Left ventricle myocardium inferior (tissue), 1 donor: ENCODE measurements at regions not wholly inside any gene's neighbourhood (a gene's known extent, or its start where the extent isn't known, plus 50 kb on each side); places are given as distances from the start of the nearest gene placed in this dataset.
"Not testable (repeated sequence)": the region's sequence is repeated elsewhere in the genome, so short reads cannot be mapped to it uniquely, and the experiment has no call there.

Experiments used
- DNase-seq: peaks from one replicate; pipeline ENCODE4 v3.0.0-alpha.2; 2020
- H3K27ac ChIP-seq: fragments of 200-600 bp; replicated peaks from 2 replicates; pipeline ENCODE4 v1.8.0; 2021
- H3K27me3 ChIP-seq: fragments of 200-600 bp; 2 replicates; pipeline ENCODE4 v1.8.0; 2021; ENCODE audit warnings: low read depth
- H3K36me3 ChIP-seq: fragments of 200-600 bp; 2 replicates; pipeline ENCODE4 v1.8.0; 2021
- H3K4me1 ChIP-seq: fragments of 200-600 bp; 2 replicates; pipeline ENCODE4 v1.8.0; 2021
- H3K4me3 ChIP-seq: fragments of 200-600 bp; 2 replicates; pipeline ENCODE4 v1.8.0; 2021; ENCODE audit warnings: mild to moderate bottlenecking, moderate library complexity
- H3K9me3 ChIP-seq: fragments of 200-600 bp; replicated peaks from 2 replicates; pipeline ENCODE4 v1.8.0; 2021
- CTCF ChIP-seq: fragments of 200-600 bp; IDR thresholded peaks from 2 replicates; pipeline ENCODE4 v1.8.0; 2021; ENCODE audit warnings: antibody characterized with exemption, mild to moderate bottlenecking, borderline replicate concordance
- intact Hi-C: fragments of 100-400 bp; cut with micrococcal nuclease; formaldehyde crosslinking; loops from one replicate; pipeline ENCODE4 v1.11.0; 2022
- donor health status: DM: no; HTN: yes; CAD: no; lungs with severe emphysema.

- H3K4me3 ChIP-seq, H3K9me3 ChIP-seq, H3K27me3 ChIP-seq, H3K36me3 ChIP-seq, H3K4me1 ChIP-seq, H3K27ac ChIP-seq, DNase-seq, intact Hi-C loops: not testable (repeated sequence)
- peak; percentile 44 for TF ChIP-seq CTCF
Observed at GRCh38 chrY:26315065-26315464, 693.1 kb downstream of the CDY1 start.

GRCh38 chrY:26319488-26320202 is 697.7 kb downstream of the CDY1 start:
- H3K4me3 ChIP-seq, intact Hi-C loops, H3K36me3 ChIP-seq, DNase-seq, H3K27ac ChIP-seq, H3K27me3 ChIP-seq, H3K4me1 ChIP-seq, H3K9me3 ChIP-seq: not testable (repeated sequence)

GRCh38 chrY:26322756-26323155 is 700.8 kb downstream of the CDY1 start:
- H3K27ac ChIP-seq, DNase-seq, H3K36me3 ChIP-seq, H3K4me3 ChIP-seq, H3K4me1 ChIP-seq, H3K9me3 ChIP-seq, intact Hi-C loops, H3K27me3 ChIP-seq: not testable (repeated sequence)

- H3K27me3 ChIP-seq, intact Hi-C loops, H3K36me3 ChIP-seq, H3K4me1 ChIP-seq, H3K27ac ChIP-seq, DNase-seq, H3K4me3 ChIP-seq, H3K9me3 ChIP-seq: not testable (repeated sequence)
Observed at GRCh38 chrY:26352931-26353330, 731.0 kb downstream of the CDY1 start.

- no peaks in the 10 kb centered on the region for H3K27me3 ChIP-seq
- DNase-seq, result no peak
- H3K9me3 ChIP-seq, result no peaks in the 10 kb centered on the region
- H3K4me3 ChIP-seq, result no peak overlapping the region
- no peaks in the 10 kb centered on the region for H3K36me3 ChIP-seq
- intact Hi-C loops, result no loop called here
- no peaks in the 10 kb centered on the region for H3K4me1 ChIP-seq
- no peak overlapping the region for H3K27ac ChIP-seq
- no peak for TF ChIP-seq CTCF
Observed at GRCh38 chrY:26354191-26354590, 732.3 kb downstream of the CDY1 start.

- H3K9me3 ChIP-seq, H3K27me3 ChIP-seq, H3K4me3 ChIP-seq, H3K4me1 ChIP-seq, intact Hi-C loops, H3K36me3 ChIP-seq, DNase-seq: not testable (repeated sequence)
- H3K27ac ChIP-seq, result peak overlapping the region; percentile 48
Observed at GRCh38 chrY:26359869-26360268, 738.0 kb downstream of the CDY1 start.

GRCh38 chrY:26360472-26360871 is 738.6 kb downstream of the CDY1 start:
- H3K9me3 ChIP-seq, DNase-seq, H3K36me3 ChIP-seq, H3K4me1 ChIP-seq, H3K27me3 ChIP-seq, H3K4me3 ChIP-seq, intact Hi-C loops: not testable (repeated sequence)
- H3K27ac ChIP-seq, result peak overlapping the region; percentile 48

GRCh38 chrY:26363442-26363841 is 741.5 kb downstream of the CDY1 start:
- intact Hi-C loops, H3K27ac ChIP-seq, H3K9me3 ChIP-seq, H3K27me3 ChIP-seq, DNase-seq, H3K4me1 ChIP-seq, H3K4me3 ChIP-seq, H3K36me3 ChIP-seq: not testable (repeated sequence)

- H3K9me3 ChIP-seq, H3K27me3 ChIP-seq, H3K4me3 ChIP-seq, H3K36me3 ChIP-seq, H3K4me1 ChIP-seq, intact Hi-C loops, DNase-seq, H3K27ac ChIP-seq: not testable (repeated sequence)
Observed at GRCh38 chrY:26366091-26366490, 744.2 kb downstream of the CDY1 start.

GRCh38 chrY:26372480-26372879 is 750.6 kb downstream of the CDY1 start:
- H3K4me3 ChIP-seq, H3K9me3 ChIP-seq, DNase-seq, H3K4me1 ChIP-seq, intact Hi-C loops, H3K27ac ChIP-seq, H3K27me3 ChIP-seq, H3K36me3 ChIP-seq: not testable (repeated sequence)
